ENCODE measurements at regions not wholly inside any gene's neighbourhood (a gene's known extent, or its start where the extent isn't known, plus 50 kb on each side); places are given as distances from the start of the nearest gene placed in this dataset.

DNA sequence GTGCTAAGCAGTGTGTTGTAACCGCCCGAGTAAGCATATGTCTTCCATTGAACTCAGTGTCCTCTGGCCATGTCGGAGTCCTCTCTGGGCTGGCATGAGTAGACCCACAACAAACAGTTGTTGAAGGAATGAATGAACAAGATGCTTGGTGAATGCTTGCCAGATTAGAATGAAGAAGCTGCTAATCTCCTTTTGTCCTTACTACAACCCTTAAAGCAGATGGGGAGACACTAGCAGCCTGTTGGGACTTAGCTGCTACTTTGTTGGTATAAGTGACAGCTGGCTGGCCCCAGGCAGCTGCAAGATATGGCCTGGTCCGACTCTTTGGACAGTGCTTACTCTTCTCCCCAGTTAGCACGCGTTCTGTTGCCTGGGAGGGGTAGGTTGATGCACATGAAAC lies 370.1 kb downstream of the RPS24 start:
- H3K4me3 Mint-ChIP-seq: no peak overlapping the region
- no peak overlapping the region for H2AFZ ChIP-seq (ENCODE audit: insufficient read depth, low read depth, low read length, poor library complexity, severe bottlenecking)
- no peaks in the 10 kb centered on the region for H3K9me3 Mint-ChIP-seq (ENCODE audit: insufficient read depth)
- no peaks in the 10 kb centered on the region for H3K36me3 ChIP-seq (replicated peaks in 1 of 2; ENCODE audit: control extremely low read depth in 1 of 2, control insufficient read depth in 1 of 2, extremely low read depth in 1 of 2, insufficient read depth in 2 of 2, low read length in 1 of 2)
- H3K9ac ChIP-seq (ENCODE audit: low read length): no peak overlapping the region
- peaks cover 8% of the 10 kb centered on the region for H3K4me1 Mint-ChIP-seq
- 100% methylated on average over 1 of the region's 6 CpGs for WGBS (ENCODE audit: insufficient coverage)
- no peak overlapping the region for H3K4me3 ChIP-seq (ENCODE audit: control extremely low read depth in 1 of 5, extremely low read depth in 1 of 5, insufficient read depth in 1 of 5, low read depth in 2 of 5, low read length in 4 of 5)
- H4K20me1 ChIP-seq (ENCODE audit: control insufficient read depth, insufficient read depth, low read length, poor library complexity, severe bottlenecking): no peaks in the 10 kb centered on the region
- no peak overlapping the region for H3K4me2 ChIP-seq (replicated peaks; ENCODE audit: low read depth, low read length, poor library complexity, severe bottlenecking)
- H3K27ac Mint-ChIP-seq: no peak overlapping the region
- H3K27me3 ChIP-seq (replicated peaks in 1 of 4; ENCODE audit: control extremely low read depth in 1 of 4, control insufficient read depth in 3 of 4, insufficient read depth in 4 of 4, low read length in 3 of 4): peaks cover 0 to 24% (median 5%) of the 10 kb centered on the region in 4 experiments
- intact Hi-C loops (cut with micrococcal nuclease): no loop called here
- no peaks in the 10 kb centered on the region for H3K9me3 ChIP-seq (ENCODE audit: control extremely low read depth in 1 of 3, control insufficient read depth in 2 of 3, insufficient read depth in 1 of 3, low read length in 2 of 3)
- POLR2A ChIA-PET: no interaction called here
- no peaks in the 10 kb centered on the region for H3K79me2 ChIP-seq (ENCODE audit: control insufficient read depth, insufficient read depth, low read length)
- H3K27me3 Mint-ChIP-seq: peaks cover 25% of the 10 kb centered on the region
- CTCF ChIA-PET: no interaction called here
- DNase-seq (no peak), ATAC-seq (ENCODE audit: low read depth) (no peak)
- H3K27ac ChIP-seq (ENCODE audit: low read length in 2 of 2): no peak overlapping the region
- peaks cover 7 to 11% of the 10 kb centered on the region in 2 donors for H3K4me1 ChIP-seq (ENCODE audit: control insufficient read depth in 2 of 2, insufficient read depth in 2 of 2, low read length in 2 of 2)
- no peak for TF ChIP-seq EZH2 (IDR thresholded peaks at IDR 0.05; ENCODE audit: borderline replicate concordance, insufficient read depth, low read depth, low read length, poor library complexity, severe bottlenecking)
- TF ChIP-seq, protein P1, sequence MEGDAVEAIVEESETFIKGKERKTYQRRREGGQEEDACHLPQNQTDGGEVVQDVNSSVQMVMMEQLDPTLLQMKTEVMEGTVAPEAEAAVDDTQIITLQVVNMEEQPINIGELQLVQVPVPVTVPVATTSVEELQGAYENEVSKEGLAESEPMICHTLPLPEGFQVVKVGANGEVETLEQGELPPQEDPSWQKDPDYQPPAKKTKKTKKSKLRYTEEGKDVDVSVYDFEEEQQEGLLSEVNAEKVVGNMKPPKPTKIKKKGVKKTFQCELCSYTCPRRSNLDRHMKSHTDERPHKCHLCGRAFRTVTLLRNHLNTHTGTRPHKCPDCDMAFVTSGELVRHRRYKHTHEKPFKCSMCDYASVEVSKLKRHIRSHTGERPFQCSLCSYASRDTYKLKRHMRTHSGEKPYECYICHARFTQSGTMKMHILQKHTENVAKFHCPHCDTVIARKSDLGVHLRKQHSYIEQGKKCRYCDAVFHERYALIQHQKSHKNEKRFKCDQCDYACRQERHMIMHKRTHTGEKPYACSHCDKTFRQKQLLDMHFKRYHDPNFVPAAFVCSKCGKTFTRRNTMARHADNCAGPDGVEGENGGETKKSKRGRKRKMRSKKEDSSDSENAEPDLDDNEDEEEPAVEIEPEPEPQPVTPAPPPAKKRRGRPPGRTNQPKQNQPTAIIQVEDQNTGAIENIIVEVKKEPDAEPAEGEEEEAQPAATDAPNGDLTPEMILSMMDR (IDR thresholded peaks at IDR 0.05): no peak

GRCh38 chr10:78404296-78404695 lies 370.6 kb downstream of the RPS24 start:
- Mint-ChIP-seq H3K4me3 (no peak overlapping the region), H3K9me3 (ENCODE audit: insufficient read depth) (no peaks in the 10 kb centered on the region), H3K27ac (no peak overlapping the region), H3K27me3 (peaks cover 25% of the 10 kb centered on the region), H3K4me1 (peaks cover 8% of the 10 kb centered on the region)
- H3K27me3 ChIP-seq (replicated peaks in 1 of 4; ENCODE audit: control extremely low read depth in 1 of 4, control insufficient read depth in 3 of 4, insufficient read depth in 4 of 4, low read length in 3 of 4): peaks cover 0 to 24% (median 5%) of the 10 kb centered on the region in 4 experiments
- WGBS (ENCODE audit: insufficient coverage): 93% methylated on average over 4 of the region's 5 CpGs
- H3K4me2 ChIP-seq (replicated peaks; ENCODE audit: low read depth, low read length, poor library complexity, severe bottlenecking): no peak overlapping the region
- H3K4me3 ChIP-seq (ENCODE audit: control extremely low read depth in 1 of 5, extremely low read depth in 1 of 5, insufficient read depth in 1 of 5, low read depth in 2 of 5, low read length in 4 of 5): no peak overlapping the region
- no peaks in the 10 kb centered on the region for H3K36me3 ChIP-seq (replicated peaks in 1 of 2; ENCODE audit: control extremely low read depth in 1 of 2, control insufficient read depth in 1 of 2, extremely low read depth in 1 of 2, insufficient read depth in 2 of 2, low read length in 1 of 2)
- H3K27ac ChIP-seq (ENCODE audit: low read length in 2 of 2): no peak overlapping the region
- TF ChIP-seq EZH2 (IDR thresholded peaks at IDR 0.05; ENCODE audit: borderline replicate concordance, insufficient read depth, low read depth, low read length, poor library complexity, severe bottlenecking): no peak
- TF ChIP-seq, protein P1 (IDR thresholded peaks at IDR 0.05): no peak
- H2AFZ ChIP-seq (ENCODE audit: insufficient read depth, low read depth, low read length, poor library complexity, severe bottlenecking): no peak overlapping the region
- ChIA-PET CTCF (no interaction called here), POLR2A (no interaction called here)
- no peaks in the 10 kb centered on the region for H3K79me2 ChIP-seq (ENCODE audit: control insufficient read depth, insufficient read depth, low read length)
- H3K9ac ChIP-seq (ENCODE audit: low read length): no peak overlapping the region
- intact Hi-C loops (cut with micrococcal nuclease): no loop called here
- peaks cover 7 to 11% of the 10 kb centered on the region in 2 donors for H3K4me1 ChIP-seq (ENCODE audit: control insufficient read depth in 2 of 2, insufficient read depth in 2 of 2, low read length in 2 of 2)
- no peaks in the 10 kb centered on the region for H4K20me1 ChIP-seq (ENCODE audit: control insufficient read depth, insufficient read depth, low read length, poor library complexity, severe bottlenecking)
- no peaks in the 10 kb centered on the region for H3K9me3 ChIP-seq (ENCODE audit: control extremely low read depth in 1 of 3, control insufficient read depth in 2 of 3, insufficient read depth in 1 of 3, low read length in 2 of 3)
- ATAC-seq (ENCODE audit: low read depth): no peak
- DNase-seq: no peak
